ENCODE measurements at regions not wholly inside any gene's neighbourhood (a gene's known extent, or its start where the extent isn't known, plus 50 kb on each side); places are given as distances from the start of the nearest gene placed in this dataset.

DNA sequence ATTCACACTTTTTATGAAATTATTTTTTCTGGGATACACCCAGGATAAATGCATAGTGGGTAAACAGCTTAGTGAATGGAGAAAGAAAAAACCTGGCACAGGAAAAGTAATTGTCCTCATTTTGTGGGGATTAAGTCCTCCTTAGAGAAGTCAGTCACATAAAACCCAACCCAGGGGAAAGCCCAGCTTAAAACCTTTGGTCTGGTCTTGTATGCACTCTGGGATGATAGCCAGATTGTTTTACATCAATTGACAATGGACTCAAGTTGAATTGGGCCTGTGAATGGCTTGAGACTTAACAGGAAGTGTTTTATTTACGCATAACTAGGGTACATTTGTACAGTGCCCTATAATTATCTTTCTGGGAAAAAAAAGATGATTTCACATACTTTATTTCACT lies 561.3 kb upstream of the GRIA3 start:
- intact Hi-C loops (cut with DNase I; ENCODE audit: low total_unique reads), result no loop called here
- no peak for DNase-seq
- no peak for TF ChIP-seq POLR2AphosphoS5 (IDR thresholded peaks at IDR 0.05)
- TF ChIP-seq, protein P1, sequence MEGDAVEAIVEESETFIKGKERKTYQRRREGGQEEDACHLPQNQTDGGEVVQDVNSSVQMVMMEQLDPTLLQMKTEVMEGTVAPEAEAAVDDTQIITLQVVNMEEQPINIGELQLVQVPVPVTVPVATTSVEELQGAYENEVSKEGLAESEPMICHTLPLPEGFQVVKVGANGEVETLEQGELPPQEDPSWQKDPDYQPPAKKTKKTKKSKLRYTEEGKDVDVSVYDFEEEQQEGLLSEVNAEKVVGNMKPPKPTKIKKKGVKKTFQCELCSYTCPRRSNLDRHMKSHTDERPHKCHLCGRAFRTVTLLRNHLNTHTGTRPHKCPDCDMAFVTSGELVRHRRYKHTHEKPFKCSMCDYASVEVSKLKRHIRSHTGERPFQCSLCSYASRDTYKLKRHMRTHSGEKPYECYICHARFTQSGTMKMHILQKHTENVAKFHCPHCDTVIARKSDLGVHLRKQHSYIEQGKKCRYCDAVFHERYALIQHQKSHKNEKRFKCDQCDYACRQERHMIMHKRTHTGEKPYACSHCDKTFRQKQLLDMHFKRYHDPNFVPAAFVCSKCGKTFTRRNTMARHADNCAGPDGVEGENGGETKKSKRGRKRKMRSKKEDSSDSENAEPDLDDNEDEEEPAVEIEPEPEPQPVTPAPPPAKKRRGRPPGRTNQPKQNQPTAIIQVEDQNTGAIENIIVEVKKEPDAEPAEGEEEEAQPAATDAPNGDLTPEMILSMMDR (IDR thresholded peaks at IDR 0.05), result no peak
- no peak for TF ChIP-seq POLR2A (IDR thresholded peaks at IDR 0.05)
- no peak for TF ChIP-seq EP300 (IDR thresholded peaks at IDR 0.05)
- WGBS, 5 donors, result 31 to 76% (median 38%) methylated on average over 1 of the region's 1 CpG
- H3K4me1 ChIP-seq, result no peaks in the 10 kb centered on the region
- H3K27ac ChIP-seq, result no peak overlapping the region
- H3K27me3 ChIP-seq, result no peaks in the 10 kb centered on the region
- no peak overlapping the region for H3K4me3 ChIP-seq
- H3K9me3 ChIP-seq, result peaks cover 0 to 4% (median 0%) of the 10 kb centered on the region in 4 donors
- no peaks in the 10 kb centered on the region for H3K36me3 ChIP-seq

DNA sequence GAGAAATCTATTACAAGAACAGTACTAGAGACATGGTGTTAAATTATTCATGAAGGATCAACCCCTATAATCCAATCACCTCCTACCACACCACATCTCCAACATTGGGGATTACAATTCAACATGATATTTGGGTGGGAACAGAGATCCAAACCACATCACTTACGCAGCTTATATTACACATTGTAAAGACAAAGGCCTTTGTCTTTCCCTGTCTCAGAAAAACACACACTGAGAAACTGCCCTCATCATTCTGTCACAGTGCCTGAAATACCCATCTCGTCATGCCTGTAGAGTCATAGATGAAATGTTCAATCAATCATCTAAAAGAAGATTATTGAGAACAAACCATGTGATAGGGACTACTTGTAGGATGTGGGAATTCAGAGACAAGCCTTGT lies 558.8 kb upstream of the GRIA3 start:
- WGBS, 5 donors, result 71 to 100% (median 88%) methylated on average over 2 of the region's 2 CpGs
- DNase-seq, result no peak
- intact Hi-C loops (cut with DNase I; ENCODE audit: low total_unique reads), result no loop called here
- Histone ChIP-seq H3K36me3 (no peaks in the 10 kb centered on the region), H3K27ac (no peak overlapping the region), H3K27me3 (no peaks in the 10 kb centered on the region), H3K4me1 (no peaks in the 10 kb centered on the region), H3K4me3 (no peak overlapping the region), H3K9me3 (peaks cover 0 to 4% (median 0%) of the 10 kb centered on the region in 4 donors)
- TF ChIP-seq, protein P1 (IDR thresholded peaks at IDR 0.05), result no peak
- TF ChIP-seq EP300 (IDR thresholded peaks at IDR 0.05), result no peak
- TF ChIP-seq POLR2AphosphoS5 (IDR thresholded peaks at IDR 0.05), result no peak

DNA sequence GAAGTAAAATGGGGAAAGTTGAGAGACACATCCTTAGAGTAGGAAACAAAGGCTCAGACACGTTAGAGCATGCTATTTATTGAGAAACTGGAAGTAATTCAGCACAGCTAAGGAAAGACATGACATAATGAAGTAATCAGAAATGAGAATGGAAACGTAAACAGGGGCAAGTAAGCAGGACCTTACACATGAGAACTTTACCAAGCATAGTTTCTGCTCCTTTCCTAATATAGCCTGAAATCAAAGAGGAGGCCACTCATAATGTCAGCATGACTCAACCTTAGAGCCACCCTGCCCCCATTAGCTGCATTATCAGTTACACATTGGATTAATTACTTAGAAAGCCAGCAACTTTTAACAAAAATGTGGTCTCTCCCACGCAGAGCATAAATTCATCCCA lies 558.3 kb upstream of the GRIA3 start:
- intact Hi-C loops (cut with DNase I; ENCODE audit: low total_unique reads), result no loop called here
- no peaks in the 10 kb centered on the region for H3K4me1 ChIP-seq
- no peaks in the 10 kb centered on the region for H3K36me3 ChIP-seq
- 33 to 61% (median 42%) methylated on average over 3 of the region's 3 CpGs for WGBS, 5 donors
- H3K9me3 ChIP-seq, result peaks cover 0 to 4% (median 0%) of the 10 kb centered on the region in 4 donors
- DNase-seq, result no peak
- H3K27ac ChIP-seq, result no peak overlapping the region
- TF ChIP-seq, protein P1 (IDR thresholded peaks at IDR 0.05), result no peak
- TF ChIP-seq POLR2A (IDR thresholded peaks at IDR 0.05), result no peak
- no peak for TF ChIP-seq POLR2AphosphoS5 (IDR thresholded peaks at IDR 0.05)
- TF ChIP-seq EP300 (IDR thresholded peaks at IDR 0.05), result no peak
- H3K27me3 ChIP-seq, result no peaks in the 10 kb centered on the region
- H3K4me3 ChIP-seq, result no peak overlapping the region

DNA sequence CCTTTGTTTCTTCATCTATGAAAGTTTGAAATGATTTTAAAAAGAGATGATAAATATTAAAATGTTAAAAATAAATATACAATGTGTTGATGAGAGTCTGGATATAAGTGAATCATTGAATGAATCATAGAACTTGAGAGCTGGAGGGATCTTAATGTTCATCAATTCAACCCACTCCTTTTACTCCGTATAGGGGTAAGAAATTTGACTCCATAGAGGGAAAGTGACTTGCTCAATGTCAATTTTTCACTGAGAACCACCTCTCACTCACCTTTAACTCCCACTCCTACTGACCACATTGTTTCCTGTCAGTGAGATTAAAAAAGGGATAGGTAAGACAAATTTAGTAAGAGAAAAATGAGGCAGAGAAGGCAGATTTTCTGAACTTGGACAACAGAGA lies 557.2 kb upstream of the GRIA3 start:
- DNase-seq, result no peak
- H3K4me3 ChIP-seq, result no peak overlapping the region
- no peaks in the 10 kb centered on the region for H3K9me3 ChIP-seq
- no peaks in the 10 kb centered on the region for H3K4me1 ChIP-seq
- H3K36me3 ChIP-seq, result no peaks in the 10 kb centered on the region
- WGBS, 5 donors, result 19 to 67% (median 61%) methylated on average over 1 of the region's 1 CpG
- no peaks in the 10 kb centered on the region for H3K27me3 ChIP-seq
- intact Hi-C loops (cut with DNase I; ENCODE audit: low total_unique reads), result no loop called here
- TF ChIP-seq POLR2AphosphoS5 (IDR thresholded peaks at IDR 0.05), result no peak
- TF ChIP-seq POLR2A (IDR thresholded peaks at IDR 0.05), result no peak
- TF ChIP-seq, protein P1 (IDR thresholded peaks at IDR 0.05), result no peak
- no peak for TF ChIP-seq EP300 (IDR thresholded peaks at IDR 0.05)
- no peak overlapping the region for H3K27ac ChIP-seq
